ENCODE measurements at regions not wholly inside any gene's neighbourhood (a gene's known extent, or its start where the extent isn't known, plus 50 kb on each side); places are given as distances from the start of the nearest gene placed in this dataset.
A peak's percentile ranks its signal among the peaks of the same experiment; 100 is the strongest.
"Not testable (repeated sequence)": the region's sequence is repeated elsewhere in the genome, so short reads cannot be mapped to it uniquely, and the experiment has no call there.

DNA sequence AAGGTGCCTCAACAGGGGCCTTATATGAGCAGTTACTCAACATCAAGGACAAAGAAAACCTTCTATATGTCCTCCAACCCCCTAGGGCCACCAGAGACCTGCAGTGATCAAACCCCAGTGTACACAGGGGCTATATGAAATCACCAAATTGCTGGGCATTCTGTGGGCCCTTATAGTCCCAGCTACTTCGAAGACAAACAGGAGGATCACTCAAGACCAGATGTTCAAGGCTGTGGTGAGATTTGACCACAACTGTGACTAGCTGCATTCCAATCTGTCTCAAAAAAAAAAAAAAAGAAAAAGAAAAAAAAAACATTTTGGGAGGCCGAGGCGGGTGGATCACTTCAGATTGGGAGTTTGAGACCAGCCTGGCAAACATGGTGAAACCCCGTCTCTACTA lies 51.0 kb upstream of the PRB2 start:
- DNase-seq (ENCODE audit: extremely low read depth in 1 of 2, low read depth in 1 of 2), result no peak

DNA sequence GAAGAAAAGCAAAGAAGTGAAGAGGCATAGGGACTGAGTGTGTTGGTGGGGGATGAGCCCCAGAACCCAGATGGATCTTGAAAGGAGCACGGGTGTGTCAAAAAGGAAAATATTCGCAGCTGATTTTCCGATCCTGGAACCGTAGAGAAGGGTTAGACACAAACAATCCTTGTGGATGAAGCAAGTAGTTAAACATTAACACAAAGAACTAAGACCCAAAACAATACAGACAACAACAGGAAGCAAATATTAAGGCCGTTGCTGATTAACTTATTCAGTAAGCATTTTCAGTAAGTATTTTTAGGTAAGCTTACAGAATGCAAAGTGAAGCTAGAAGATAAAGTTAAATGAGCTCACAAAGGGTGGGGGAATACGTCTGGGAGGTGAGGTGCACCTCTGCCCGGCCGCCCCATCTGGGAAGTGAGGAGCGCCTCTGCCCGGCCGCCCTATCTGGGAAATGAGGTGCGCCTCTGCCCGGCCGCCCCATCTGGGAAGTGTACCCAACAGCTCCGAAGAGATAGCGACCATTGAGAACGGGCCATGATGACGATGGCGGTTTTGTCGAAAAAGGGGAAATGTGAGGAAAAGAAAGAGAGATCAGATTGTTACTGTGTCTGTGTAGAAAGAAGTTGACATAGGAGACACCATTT lies 62.8 kb upstream of the PRB2 start:
- DNase-seq (ENCODE audit: extremely low read depth in 1 of 2, low read depth in 1 of 2), result no peak

DNA sequence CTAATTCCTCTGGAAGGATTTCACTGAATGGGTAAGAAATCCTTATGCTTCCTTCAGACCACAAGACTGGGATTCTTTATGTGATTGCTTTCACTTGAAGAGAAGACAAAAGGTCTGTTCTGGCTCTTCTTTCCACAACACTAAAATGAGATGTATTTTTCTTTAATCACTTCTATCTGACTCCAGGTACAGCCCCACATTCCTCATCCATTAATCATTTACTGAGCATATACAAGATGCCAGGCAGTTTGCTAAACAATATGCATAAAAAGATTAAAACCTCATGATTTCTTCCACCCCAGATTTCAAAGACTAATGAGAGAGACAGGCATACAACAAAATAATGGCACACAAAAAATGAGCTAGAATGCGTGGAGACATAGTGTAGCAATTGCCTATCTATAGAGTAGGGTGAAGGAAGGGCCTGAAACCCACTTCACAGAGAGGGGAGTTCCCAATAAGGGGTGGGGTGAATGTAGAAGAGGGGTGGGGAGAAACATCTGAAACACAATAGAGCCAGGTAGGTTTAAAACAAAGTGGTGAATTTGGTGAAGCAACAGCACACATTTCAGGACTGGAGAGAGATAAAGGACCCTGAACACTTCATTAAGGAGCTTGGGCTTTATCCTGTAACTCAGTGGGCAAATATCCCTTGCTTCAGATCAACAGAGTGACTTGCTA lies 65.1 kb upstream of the PRB2 start:
- DNase-seq (ENCODE audit: extremely low read depth in 1 of 2, low read depth in 1 of 2), result no peak

DNA sequence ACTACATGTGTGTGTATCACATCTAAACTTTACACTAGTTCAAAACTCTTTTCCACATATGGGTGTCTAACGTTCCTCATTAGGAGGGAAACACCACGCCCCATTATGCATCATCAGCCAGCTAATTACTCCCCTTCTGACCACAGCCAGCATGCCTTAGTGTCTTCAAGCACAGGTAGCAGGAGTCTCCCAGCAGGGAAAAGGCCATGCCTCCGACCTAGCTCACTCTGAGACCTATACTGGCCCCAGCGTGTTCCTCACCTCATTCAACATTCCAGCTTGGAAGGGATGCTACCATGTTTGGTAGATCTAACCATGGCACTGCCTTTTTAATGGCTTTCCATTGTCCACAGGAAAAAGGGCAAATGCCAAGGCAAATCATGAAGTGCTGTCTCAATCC lies 66.1 kb upstream of the PRB2 start:
- no peak for DNase-seq (ENCODE audit: extremely low read depth in 1 of 2, low read depth in 1 of 2)

DNA sequence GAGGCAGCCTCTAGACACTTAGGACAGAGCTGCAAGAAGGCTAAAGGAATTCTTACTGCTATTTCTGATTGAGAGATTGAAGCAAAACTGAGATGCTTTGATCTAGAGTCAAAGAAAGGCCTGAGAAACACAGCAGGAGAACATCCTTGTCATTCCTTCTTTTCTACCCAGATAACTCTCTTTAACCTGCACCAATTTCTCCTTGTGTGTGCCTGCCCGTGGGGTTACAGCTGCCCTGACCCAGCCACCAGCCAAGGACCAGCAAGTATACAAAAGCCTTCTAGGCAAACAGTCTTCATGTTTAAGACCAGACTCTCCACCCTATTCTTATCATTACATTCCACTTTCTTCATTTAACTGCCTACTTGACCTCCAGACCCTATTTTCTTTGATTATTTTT lies 81.7 kb upstream of the PRB2 start:
- DNase-seq (ENCODE audit: extremely low read depth in 1 of 2, low read depth in 1 of 2), result no peak

DNA sequence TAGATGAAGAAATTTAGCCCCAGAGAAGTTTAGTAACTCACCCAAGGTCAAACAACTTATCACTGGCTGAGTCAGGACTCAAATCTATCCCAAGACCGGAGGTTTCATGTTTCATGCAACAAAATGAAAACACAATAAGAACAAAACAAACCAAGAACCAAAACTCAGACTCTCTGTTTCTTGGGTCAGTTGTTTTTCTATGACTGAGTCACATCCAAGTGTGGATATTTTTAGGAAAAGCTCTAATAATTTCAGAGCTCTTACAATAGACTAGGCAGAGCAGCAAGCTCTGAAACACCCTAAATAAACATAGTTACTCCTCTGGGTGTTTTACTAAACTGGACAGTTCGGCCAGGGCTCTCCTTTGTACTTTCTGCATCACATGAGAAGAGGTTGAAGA lies 87.6 kb upstream of the PRB2 start:
- DNase-seq (ENCODE audit: extremely low read depth in 1 of 2, low read depth in 1 of 2), result no peak

DNA sequence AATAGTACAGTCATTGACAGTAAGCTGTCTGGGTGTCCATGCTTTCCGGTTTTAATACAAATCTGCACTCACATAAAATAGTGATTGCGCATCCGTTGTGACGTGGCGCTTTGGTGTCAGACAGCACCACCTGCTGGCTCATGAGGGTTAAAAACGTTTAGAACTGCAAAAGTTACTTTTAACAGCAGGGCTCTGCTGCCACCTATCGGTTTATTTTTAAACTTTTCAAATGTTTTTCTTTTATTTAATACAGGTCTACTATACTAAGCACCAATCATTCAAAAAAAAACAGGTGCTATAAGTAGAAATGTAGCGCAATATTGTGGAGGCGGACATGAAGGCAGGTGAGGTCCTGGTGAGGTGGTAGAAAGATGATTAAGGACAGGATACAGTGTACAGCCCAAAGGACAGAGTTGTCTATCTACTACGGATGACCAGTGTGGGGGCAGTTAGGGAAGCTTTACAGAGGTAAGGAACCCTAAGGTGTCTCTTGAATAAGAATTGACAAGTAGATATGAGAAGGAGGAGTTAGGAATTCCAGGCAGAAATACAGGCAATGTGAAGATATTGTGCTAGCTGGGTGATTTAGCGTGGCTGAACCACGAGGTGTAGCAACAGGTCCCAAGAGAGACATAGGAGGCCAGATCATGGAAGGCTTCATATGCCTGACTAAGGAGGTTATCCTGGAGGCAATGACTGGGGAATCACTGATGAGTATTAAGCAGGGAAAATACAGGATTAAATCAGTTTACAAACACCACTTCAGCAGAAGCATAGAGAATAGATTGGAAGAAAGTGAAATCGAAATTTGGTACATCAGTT lies 91.5 kb upstream of the PRB2 start:
- DNase-seq (ENCODE audit: extremely low read depth in 1 of 2, low read depth in 1 of 2), result peak; percentile 57 to 59

DNA sequence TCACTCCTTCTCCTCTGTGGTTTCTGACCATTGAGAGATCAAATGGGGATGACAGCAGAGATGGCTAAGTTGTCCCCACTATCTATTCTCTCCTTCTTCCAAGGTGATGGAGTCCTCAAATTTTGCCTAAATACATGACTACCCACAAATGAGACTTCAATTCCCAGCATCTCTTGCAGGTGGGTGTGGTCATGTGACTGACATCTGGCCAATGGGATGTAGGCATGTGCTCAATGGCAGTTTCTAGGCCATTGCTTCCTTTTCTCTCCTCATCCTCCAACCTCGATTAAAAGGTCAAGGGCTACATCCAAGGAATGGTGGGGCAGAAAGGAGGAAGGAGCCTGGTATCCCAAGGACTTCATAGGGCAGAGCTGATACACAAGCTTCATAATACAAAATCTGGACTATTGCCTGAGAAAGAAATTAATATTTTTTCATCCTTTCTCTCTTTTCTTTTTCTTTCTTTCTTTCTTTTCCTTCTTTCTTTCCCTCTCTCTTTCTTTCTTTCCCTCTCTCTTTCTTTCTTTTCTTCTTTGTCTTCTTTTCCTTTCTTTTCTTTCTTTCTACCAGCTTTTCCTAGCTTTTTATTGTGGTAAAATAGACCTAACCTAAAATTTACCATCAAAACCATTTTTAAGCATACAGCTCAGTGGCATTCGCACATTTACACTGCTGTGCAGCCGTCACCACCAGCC lies 100.9 kb upstream of the PRB2 start:
- no peak for DNase-seq (ENCODE audit: extremely low read depth in 1 of 2, low read depth in 1 of 2)

DNA sequence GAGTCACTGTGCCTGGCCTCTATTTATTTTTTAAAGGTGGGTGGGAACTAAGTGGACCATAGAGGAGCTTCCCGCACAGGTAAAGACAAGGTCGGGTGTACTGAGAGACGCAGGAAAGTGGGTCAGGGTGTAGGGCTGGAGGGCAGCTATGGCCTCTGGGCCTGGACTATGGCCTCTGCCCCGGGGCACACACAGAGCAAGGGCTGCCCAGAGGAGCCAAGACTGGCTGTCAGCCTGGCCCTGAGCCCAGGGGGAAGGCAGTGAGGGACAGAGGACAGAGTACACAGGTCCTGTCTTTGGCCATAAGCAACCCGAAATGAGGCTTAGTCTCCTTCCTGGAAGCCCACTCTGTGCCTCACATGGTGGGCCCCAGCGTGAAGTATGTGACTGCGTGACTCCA lies 102.1 kb upstream of the PRB2 start:
- DNase-seq (ENCODE audit: extremely low read depth in 1 of 2, low read depth in 1 of 2), result no peak

DNA sequence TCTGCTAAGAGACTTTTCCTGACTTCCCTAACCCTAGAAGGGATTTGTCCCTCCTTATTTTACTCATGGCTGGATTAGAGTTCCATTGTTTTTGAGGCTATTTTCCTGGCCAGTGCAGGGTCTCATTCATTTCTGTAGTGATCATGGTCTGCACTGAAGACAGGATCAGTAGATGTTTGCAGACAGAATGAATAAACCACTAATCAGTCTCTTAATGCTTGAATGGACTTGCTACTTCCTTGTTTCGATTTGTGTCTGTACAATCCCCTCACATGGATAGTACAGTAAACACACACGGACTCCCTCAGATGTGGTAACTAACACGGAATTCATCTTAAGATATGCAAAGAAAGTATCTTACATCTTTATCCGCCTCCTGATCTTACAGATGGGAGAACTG lies 102.6 kb upstream of the PRB2 start:
- DNase-seq (ENCODE audit: extremely low read depth in 1 of 2, low read depth in 1 of 2), result no peak

DNA sequence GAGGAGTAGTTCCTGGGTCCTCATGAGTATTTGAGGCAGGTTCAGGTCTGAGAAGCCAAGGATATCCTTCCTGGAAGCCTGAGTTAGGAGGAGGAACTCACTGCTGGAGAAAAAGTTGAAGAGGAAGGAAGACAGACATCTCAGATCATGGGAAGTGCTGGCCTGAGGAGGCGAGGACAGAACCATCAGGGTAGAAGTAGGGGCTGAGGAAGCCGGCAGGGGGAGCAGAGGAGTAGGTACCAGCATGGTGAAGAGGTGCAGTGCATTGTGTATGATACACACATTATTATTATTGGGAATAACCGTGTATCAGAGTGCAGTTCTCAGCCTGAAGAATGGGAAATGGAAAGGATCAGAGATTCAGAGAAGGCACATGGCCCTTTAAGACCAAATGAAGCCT lies 103.2 kb upstream of the PRB2 start:
- DNase-seq (ENCODE audit: extremely low read depth in 1 of 2, low read depth in 1 of 2), result not testable (repeated sequence)

DNA sequence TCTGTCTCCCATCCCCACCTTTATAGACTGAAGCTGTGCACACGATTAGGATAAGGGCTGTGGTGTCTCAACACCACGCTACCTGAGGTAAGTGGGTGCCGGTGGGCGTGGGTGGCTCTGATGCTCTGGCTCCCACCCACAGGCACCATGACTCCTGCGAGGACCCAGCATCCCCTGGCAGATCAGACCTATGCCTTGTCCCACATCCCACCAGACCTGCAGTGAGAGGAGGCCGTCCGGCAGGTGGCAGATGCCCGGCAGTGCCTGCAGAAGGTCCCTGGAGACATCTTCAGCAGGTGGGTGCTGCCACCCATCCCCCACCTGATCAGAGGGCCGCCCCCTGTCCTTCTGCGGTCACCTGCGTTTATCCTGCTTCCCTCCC lies 104.4 kb upstream of the PRB2 start:
- DNase-seq (ENCODE audit: extremely low read depth in 1 of 2, low read depth in 1 of 2), result no peak

DNA sequence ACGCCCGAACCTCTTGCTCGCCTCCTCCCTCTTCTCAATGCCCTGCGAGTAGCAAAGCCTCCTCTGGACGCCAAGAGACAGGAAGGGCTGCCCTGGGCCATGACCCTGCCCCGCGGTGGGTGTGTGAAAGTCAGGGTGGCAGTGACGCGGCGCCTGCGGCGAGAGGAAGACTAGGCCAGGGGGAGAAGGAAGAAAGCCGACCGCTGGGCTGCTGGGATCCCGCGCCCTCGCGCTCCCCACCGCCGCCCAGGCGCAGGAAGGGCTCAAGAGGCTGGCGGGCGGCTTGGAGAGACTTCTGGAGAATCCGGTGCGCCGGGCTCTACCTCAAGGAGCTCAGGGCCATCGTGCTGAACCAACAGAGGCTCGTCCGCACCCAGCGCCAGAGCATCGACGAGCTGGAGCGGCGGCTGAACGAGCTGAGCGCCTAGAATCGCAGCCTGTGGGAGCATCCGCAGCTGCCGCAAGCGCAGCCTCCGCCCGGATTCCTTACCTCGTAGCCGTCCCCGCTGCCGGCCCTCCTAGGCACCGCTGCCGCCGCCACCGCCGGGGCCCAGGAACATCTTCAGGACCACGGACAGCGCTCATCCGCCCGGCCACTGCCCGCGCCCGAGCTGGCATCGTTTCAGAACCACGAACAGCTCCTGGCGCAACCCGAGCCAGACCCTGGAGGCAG lies 105.0 kb upstream of the PRB2 start:
- peak; percentile 44 to 72 for DNase-seq (ENCODE audit: extremely low read depth in 1 of 2, low read depth in 1 of 2)

DNA sequence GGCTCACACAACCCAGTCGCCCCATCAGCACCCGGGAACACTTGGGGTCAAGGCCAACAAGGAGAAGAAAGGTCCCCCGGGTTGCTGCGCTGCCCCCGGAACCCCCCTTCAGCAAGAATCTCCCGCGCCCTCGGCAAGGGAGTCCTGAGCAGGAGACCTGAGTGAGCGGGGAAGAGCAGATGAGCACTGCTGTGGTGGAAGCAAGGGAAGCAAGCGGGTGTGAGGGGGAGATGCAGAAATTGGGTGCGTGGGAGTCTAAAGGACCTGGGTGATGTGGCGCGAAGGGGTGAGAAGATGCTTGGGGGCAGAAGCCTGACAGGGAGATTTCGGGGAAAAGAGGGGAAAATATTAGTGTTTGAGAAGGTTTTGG lies 105.5 kb upstream of the PRB2 start:
- no peak for DNase-seq (ENCODE audit: extremely low read depth in 1 of 2, low read depth in 1 of 2)

DNA sequence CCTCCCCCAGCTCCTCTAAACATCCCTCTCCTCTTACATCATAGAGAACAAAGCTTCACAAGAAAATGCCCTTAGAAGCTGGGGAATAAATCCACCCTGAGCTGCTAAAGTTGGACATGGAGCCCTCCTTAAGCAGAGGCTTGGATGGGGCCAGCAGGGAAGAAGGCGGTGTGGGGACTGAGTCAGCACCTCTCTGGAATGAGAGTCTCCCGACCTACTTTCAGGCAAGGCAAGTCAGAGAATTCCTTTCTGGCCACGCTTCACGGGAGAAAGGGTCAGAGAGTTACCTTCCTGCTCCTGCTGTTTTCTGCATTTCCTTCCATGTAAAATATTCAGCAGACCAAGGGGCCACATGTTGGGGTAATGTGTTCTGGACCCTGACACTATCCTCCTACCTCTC lies 113.3 kb upstream of the PRB2 start:
- no peak for DNase-seq (ENCODE audit: extremely low read depth in 1 of 2, low read depth in 1 of 2)

DNA sequence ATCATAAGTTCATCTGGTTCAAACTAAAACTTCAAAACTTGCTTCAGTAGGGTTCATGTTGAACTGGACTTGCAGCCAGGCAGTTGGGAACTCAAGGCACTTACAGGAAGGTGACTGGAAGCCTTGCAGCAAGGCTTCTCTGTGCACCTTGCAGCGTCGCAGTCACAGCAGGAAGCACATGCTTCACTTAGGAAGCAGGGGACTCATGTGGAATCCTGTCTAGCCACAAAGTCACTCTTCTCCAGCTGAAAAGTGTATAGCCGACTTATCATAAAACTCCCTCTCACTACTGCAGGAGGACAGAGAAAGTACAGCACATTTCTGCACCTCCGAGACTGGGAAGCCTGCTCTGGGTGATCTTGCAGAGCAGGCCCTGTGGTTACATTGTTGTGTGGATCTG lies 114.0 kb upstream of the PRB2 start:
- DNase-seq (ENCODE audit: extremely low read depth in 1 of 2, low read depth in 1 of 2), result no peak

DNA sequence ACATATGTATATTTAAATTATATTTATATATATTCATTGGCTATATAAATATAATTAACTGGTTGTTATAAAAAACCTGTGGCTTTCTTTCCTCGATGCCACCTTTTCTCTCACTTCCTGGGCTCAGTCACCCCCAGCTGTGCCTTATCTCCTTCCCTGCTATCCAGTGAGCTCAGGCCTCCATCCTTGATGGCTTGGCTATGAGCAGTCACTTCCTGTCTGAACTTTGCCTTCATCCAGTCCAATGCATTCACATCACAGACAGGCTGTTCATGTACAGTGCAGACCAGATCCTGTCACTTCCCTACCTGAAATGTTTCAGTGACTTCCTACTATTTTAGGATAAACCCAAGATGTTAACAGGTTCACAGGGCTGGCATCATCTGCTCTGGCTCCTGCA lies 115.3 kb upstream of the PRB2 start:
- no peak for DNase-seq (ENCODE audit: extremely low read depth in 1 of 2, low read depth in 1 of 2)

DNA sequence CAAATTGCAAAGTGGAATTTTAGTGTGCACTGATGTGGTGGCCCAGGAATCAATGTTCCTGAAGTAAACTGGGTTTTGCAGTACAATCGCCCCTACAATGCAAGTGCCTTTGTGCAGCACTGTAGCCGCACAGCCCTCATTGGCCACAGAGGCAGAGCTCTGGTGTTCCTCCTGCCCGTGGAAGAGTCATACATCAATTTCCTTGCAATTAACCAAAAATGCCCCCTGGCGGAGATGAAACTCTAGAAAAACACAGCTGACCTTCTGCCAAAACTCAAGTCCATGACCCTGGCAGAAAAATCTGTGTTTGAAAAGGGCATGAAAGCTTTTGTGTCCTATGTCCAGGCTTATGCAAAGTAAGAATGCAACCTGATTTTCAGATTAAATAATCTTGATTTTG lies 117.9 kb upstream of the PRB2 start:
- no peak for DNase-seq (ENCODE audit: extremely low read depth in 1 of 2, low read depth in 1 of 2)

DNA sequence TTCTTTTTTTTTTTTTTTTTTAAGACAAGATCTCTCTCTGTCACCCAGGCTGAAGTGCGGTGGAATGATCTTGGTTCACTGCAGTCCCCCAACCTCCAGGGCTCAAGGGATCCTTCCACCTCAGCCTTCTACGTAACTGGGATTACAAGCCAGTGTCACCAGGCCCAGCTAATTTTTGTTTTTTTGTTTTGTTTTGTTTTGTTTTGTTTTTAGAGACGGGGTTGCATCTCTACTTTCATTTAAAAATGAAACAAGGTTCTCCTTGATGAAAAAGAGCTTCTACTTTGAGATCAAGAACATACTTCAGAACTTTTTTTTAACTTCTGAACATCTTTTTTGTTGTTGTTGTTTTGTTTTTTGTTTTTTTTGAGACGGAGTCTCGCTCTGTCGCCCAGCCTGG lies 121.7 kb upstream of the PRB2 start:
- DNase-seq (ENCODE audit: extremely low read depth in 1 of 2, low read depth in 1 of 2), result no peak

DNA sequence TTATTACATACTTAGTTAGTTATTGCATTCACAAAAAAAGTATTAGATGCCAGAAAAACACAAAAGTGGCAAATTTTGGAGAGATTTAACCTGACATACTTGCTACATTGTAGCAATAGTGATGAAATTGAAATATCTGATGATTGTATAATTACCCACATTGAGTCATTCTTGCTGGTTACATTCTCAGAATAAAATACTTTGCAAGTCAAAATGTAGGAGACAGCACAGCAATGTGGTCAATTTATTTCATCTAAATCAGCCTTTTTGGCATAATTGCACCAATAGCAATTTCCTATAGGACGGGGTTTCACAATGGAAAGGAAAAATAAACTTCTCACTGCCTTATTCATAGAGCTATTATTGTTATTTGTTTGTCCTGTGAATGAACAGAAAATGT lies 125.0 kb upstream of the ETV6 start:
- no peak for DNase-seq (ENCODE audit: extremely low read depth in 1 of 2, low read depth in 1 of 2)

DNA sequence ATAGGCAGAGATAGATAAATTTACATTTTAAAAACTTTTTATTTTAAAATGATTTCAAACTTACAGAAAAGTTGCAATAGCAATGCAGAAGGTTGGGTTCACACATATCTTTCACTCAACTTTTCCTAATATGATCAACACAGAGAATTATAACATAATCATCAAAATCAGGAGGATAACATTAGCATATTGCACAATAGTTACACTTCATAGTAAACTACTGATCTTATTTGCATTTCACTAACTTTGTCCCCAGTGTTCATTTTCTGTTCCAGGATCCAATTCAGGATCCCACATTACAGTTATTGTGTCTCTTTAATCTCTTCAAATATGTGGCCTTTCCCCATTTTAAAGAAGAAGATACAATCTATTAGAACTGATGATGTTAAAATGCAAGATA lies 115.4 kb upstream of the ETV6 start:
- DNase-seq (ENCODE audit: extremely low read depth in 1 of 2, low read depth in 1 of 2), result no peak
